Keratinocyte (primary cell): ENCODE measurements at regions not wholly inside any gene's neighbourhood (a gene's known extent, or its start where the extent isn't known, plus 50 kb on each side); places are given as distances from the start of the nearest gene placed in this dataset.

Source experiments
- DNase-seq: peaks from one replicate; pipeline ENCODE4 v3.0.0-alpha.2; 2011; ENCODE audit warnings: low read depth, missing footprints, low spot score
- FAIRE-seq: peaks from 2 replicates; lab custom pipeline; 2011; peaks lifted over from hg19 to GRCh38; lab: Jason Lieb, UNC
- H2AFZ ChIP-seq: 2 replicates; pipeline ENCODE4 v1.6.0; 2012; ENCODE audit warnings: low read length, control low read depth, inconsistent platforms; ENCODE audit not compliant: control insufficient read depth
- H3K27ac ChIP-seq: 2 replicates; pipeline ENCODE4 v1.5.1; 2011; ENCODE audit warnings: low read length; ENCODE audit not compliant: control insufficient read depth, insufficient read depth
- H3K27me3 ChIP-seq: 3 replicates; pipeline ENCODE4 v1.6.0; 2011; ENCODE audit warnings: low read length; ENCODE audit not compliant: control insufficient read depth, insufficient read depth; ENCODE audit errors: extremely low read depth
- H3K36me3 ChIP-seq, 2 experiments: 2 replicates in 1 of 2; 3 replicates in 1 of 2; pipeline ENCODE4 v1.5.1; 2011; ENCODE audit warnings: low read length in 2 of 2, mild to moderate bottlenecking in 1 of 2; ENCODE audit not compliant: control insufficient read depth in 2 of 2, insufficient read depth in 2 of 2; ENCODE audit errors: extremely low read depth in 1 of 2
- H3K4me1 ChIP-seq: 3 replicates; pipeline ENCODE4 v1.5.1; 2011; ENCODE audit warnings: low read length; ENCODE audit not compliant: control insufficient read depth, insufficient read depth; ENCODE audit errors: extremely low read depth
- H3K4me2 ChIP-seq: 3 replicates; pipeline ENCODE4 v1.6.0; 2011; ENCODE audit warnings: low read depth, low read length; ENCODE audit not compliant: control insufficient read depth, insufficient read depth; ENCODE audit errors: extremely low read depth
- H3K4me3 ChIP-seq, 3 experiments: fragments of 200-600 bp in 1 of 3; sonication (generic) in 1 of 3; 2 replicates in 2 of 3; 3 replicates in 1 of 3; pipeline ENCODE4 v1.5.1; 2011 to 2016; ENCODE audit warnings: low read length in 3 of 3, mild to moderate bottlenecking in 3 of 3, control low read depth in 2 of 3, inconsistent platforms in 1 of 3, low read depth in 1 of 3, mixed read lengths in 1 of 3, mixed run types in 1 of 3, moderate library complexity in 1 of 3; ENCODE audit not compliant: control insufficient read depth in 2 of 3, insufficient read depth in 2 of 3; ENCODE audit errors: extremely low read depth in 1 of 3
- H3K79me2 ChIP-seq: 2 replicates; pipeline ENCODE4 v1.6.0; 2012; ENCODE audit warnings: low read length; ENCODE audit not compliant: control insufficient read depth, insufficient read depth
- H3K9ac ChIP-seq: 3 replicates; pipeline ENCODE4 v1.6.0; 2011; ENCODE audit warnings: low read length; ENCODE audit not compliant: control insufficient read depth, insufficient read depth; ENCODE audit errors: extremely low read depth
- H3K9me1 ChIP-seq: 3 replicates; pipeline ENCODE4 v1.6.0; 2011; ENCODE audit warnings: low read length; ENCODE audit not compliant: control insufficient read depth, insufficient read depth; ENCODE audit errors: extremely low read depth
- H3K9me3 ChIP-seq: 2 replicates; pipeline ENCODE4 v1.5.1; 2012; ENCODE audit warnings: low read depth, low read length; ENCODE audit not compliant: control insufficient read depth
- H4K20me1 ChIP-seq: 3 replicates; pipeline ENCODE4 v1.6.0; 2011; ENCODE audit warnings: low read length; ENCODE audit not compliant: control insufficient read depth, insufficient read depth; ENCODE audit errors: extremely low read depth
- CTCF ChIP-seq, 3 experiments: IDR thresholded peaks in 1 of 3; conservative IDR thresholded peaks in 1 of 3; optimal IDR thresholded peaks in 1 of 3; 2 replicates in 2 of 3; 3 replicates in 1 of 3; pipeline versions ENCODE3 to v1.5.1; 2011; ENCODE audit warnings: low read length in 3 of 3, mild to moderate bottlenecking in 3 of 3, moderate library complexity in 2 of 3, control low read depth in 1 of 3, inconsistent platforms in 1 of 3; ENCODE audit not compliant: insufficient read depth in 2 of 3; ENCODE audit errors: extremely low read depth in 1 of 3
- EZH2 ChIP-seq: IDR thresholded peaks from one replicate; pipeline ENCODE4 v1.6.1; 2012; ENCODE audit warnings: inconsistent platforms, mild to moderate bottlenecking, low read length, moderate library complexity
- dilution Hi-C: fragments of 300-500 bp; cut with MboI; formaldehyde crosslinking; loops from one replicate; pipeline ENCODE4 v1.7.0; 2020; ENCODE audit warnings: low sequenced_read_pairs; ENCODE audit not compliant: extremely low pct_ligation_motif_present

- peaks cover 3% of the 10 kb centered on the region for H3K9me3 ChIP-seq
- no peaks in the 10 kb centered on the region for H4K20me1 ChIP-seq
- no peaks in the 10 kb centered on the region for H3K36me3 ChIP-seq
- H2AFZ ChIP-seq: no peak overlapping the region
- no peak overlapping the region for H3K4me2 ChIP-seq
- dilution Hi-C loops: no loop called here
- no peak for FAIRE-seq
- no peaks in the 10 kb centered on the region for H3K27me3 ChIP-seq
- no peaks in the 10 kb centered on the region for H3K79me2 ChIP-seq
- no peak for TF ChIP-seq EZH2
- no peak for TF ChIP-seq CTCF (optimal IDR thresholded peaks at IDR 0.05 in 1 of 3, IDR thresholded peaks at IDR 0.05 in 1 of 3, conservative IDR thresholded peaks at IDR 0.05 in 1 of 3; ENCODE audit: extremely low read depth in 1 of 3, insufficient read depth in 2 of 3, low read length in 3 of 3)
- no peak overlapping the region for H3K27ac ChIP-seq
- DNase-seq: no peak
- no peaks in the 10 kb centered on the region for H3K9me1 ChIP-seq
- no peak overlapping the region for H3K9ac ChIP-seq
- H3K4me1 ChIP-seq: no peaks in the 10 kb centered on the region
- no peak overlapping the region for H3K4me3 ChIP-seq
These were observed 230.4 kb upstream of the TMEM72 start for GRCh38 chr10:44680764-44681163.

GRCh38 chr10:44682507-44682906, 228.6 kb upstream of the TMEM72 start:
- FAIRE-seq: no peak
- H4K20me1 ChIP-seq: no peaks in the 10 kb centered on the region
- no peaks in the 10 kb centered on the region for H3K79me2 ChIP-seq
- no peak for DNase-seq
- dilution Hi-C loops: no loop called here
- TF ChIP-seq CTCF (optimal IDR thresholded peaks at IDR 0.05 in 1 of 3, IDR thresholded peaks at IDR 0.05 in 1 of 3, conservative IDR thresholded peaks at IDR 0.05 in 1 of 3; ENCODE audit: extremely low read depth in 1 of 3, insufficient read depth in 2 of 3, low read length in 3 of 3) (no peak), EZH2 (no peak)
- peaks cover 3% of the 10 kb centered on the region for H3K9me3 ChIP-seq
- H3K4me3 ChIP-seq: no peak overlapping the region
- H3K27me3 ChIP-seq: no peaks in the 10 kb centered on the region
- H2AFZ ChIP-seq: no peak overlapping the region
- H3K36me3 ChIP-seq: no peaks in the 10 kb centered on the region
- no peak overlapping the region for H3K27ac ChIP-seq
- H3K9ac ChIP-seq: no peak overlapping the region
- no peaks in the 10 kb centered on the region for H3K4me1 ChIP-seq
- H3K9me1 ChIP-seq: no peaks in the 10 kb centered on the region
- H3K4me2 ChIP-seq: no peak overlapping the region
